SK-N-SH (cell line): ENCODE measurements at regions not wholly inside any gene's neighbourhood (a gene's known extent, or its start where the extent isn't known, plus 50 kb on each side); places are given as distances from the start of the nearest gene placed in this dataset.

Source experiments
- CTCF ChIA-PET: fragments of 300-600, 350-600 bp; formaldehyde crosslinking; extraction: SDS; loops from one replicate; lab custom pipeline; 2021; lab: Yijun Ruan, JAX
- POLR2A ChIA-PET: fragments of 350-600 bp; sonication (Branson Sonifier 250); formaldehyde crosslinking; extraction: SDS; loops from one replicate; lab custom pipeline; 2020; ENCODE audit warnings: antibody characterized with exemption, inconsistent platforms; lab: Yijun Ruan, JAX
- DNase-seq: peaks from one replicate; pipeline ENCODE4 v3.0.0; 2012
- H2AFZ ChIP-seq: fragments of 200-600 bp; sonication (generic); 2 replicates; pipeline ENCODE4 v1.8.1; 2016; ENCODE audit warnings: antibody characterized with exemption, mild to moderate bottlenecking, low read depth
- H3F3A ChIP-seq: fragments of 200-600 bp; sonication (generic); replicated peaks from 2 replicates; pipeline ENCODE3; 2016; ENCODE audit warnings: antibody characterized with exemption, mild to moderate bottlenecking; ENCODE audit not compliant: insufficient read depth
- H3K27ac ChIP-seq, 2 experiments: fragments of 200-500 bp in 1 of 2; fragments of 200-600 bp in 1 of 2; sonication (Bioruptor generic) in 1 of 2; sonication (generic), shearing (Covaris generic) in 1 of 2; 2 replicates each; pipeline versions ENCODE4 v1.5.1 to v1.6.1; 2014 to 2016; ENCODE audit warnings: low read depth in 2 of 2, inconsistent platforms in 1 of 2, low read length in 1 of 2, mild to moderate bottlenecking in 1 of 2, mixed read lengths in 1 of 2
- H3K27me3 ChIP-seq: fragments of 200-600 bp; sonication (generic), shearing (Covaris generic); 2 replicates; pipeline ENCODE4 v1.6.1; 2016; ENCODE audit warnings: mixed run types; ENCODE audit not compliant: insufficient read depth
- H3K36me3 ChIP-seq, 2 experiments: fragments of 200-500 bp in 1 of 2; fragments of 200-600 bp in 1 of 2; sonication (Bioruptor generic) in 1 of 2; sonication (generic) in 1 of 2; replicated peaks in 1 of 2; 2 replicates each; pipeline versions ENCODE3 to v1.5.1; 2014 to 2016; ENCODE audit warnings: low read length in 1 of 2, mild to moderate bottlenecking in 1 of 2; ENCODE audit not compliant: insufficient read depth in 2 of 2, control insufficient read depth in 1 of 2
- H3K4me1 ChIP-seq, 2 experiments: fragments of 200-500 bp in 1 of 2; fragments of 200-600 bp in 1 of 2; sonication (Bioruptor generic) in 1 of 2; sonication (generic), shearing (Covaris generic) in 1 of 2; 2 replicates each; pipeline versions ENCODE4 v1.5.1 to v1.6.1; 2014 to 2016; ENCODE audit warnings: low read depth in 1 of 2, low read length in 1 of 2, mixed run types in 1 of 2; ENCODE audit not compliant: insufficient read depth in 2 of 2, control insufficient read depth in 1 of 2
- H3K4me2 ChIP-seq: fragments of 200-600 bp; sonication (generic), shearing (Covaris generic); 2 replicates; pipeline ENCODE4 v1.6.1; 2017; ENCODE audit warnings: mixed run types
- H3K4me3 ChIP-seq, 2 experiments: fragments of 200-500 bp in 1 of 2; fragments of 200-600 bp in 1 of 2; sonication (Bioruptor generic) in 1 of 2; sonication (generic), shearing (Covaris generic) in 1 of 2; 2 replicates each; pipeline versions ENCODE4 v1.5.1 to v1.8.1; 2014 to 2016; ENCODE audit warnings: low read depth in 2 of 2, inconsistent platforms in 1 of 2, low read length in 1 of 2, mild to moderate bottlenecking in 1 of 2, mixed read lengths in 1 of 2, moderate library complexity in 1 of 2
- H3K79me2 ChIP-seq: fragments of 200-600 bp; sonication (generic); 2 replicates; pipeline ENCODE4 v1.8.1; 2017; ENCODE audit warnings: mild to moderate bottlenecking; ENCODE audit not compliant: insufficient read depth
- H3K9ac ChIP-seq: fragments of 200-600 bp; sonication (generic); 2 replicates; pipeline ENCODE4 v1.6.1; 2017; ENCODE audit warnings: mixed run types
- H3K9me2 ChIP-seq: fragments of 200-600 bp; sonication (generic); 2 replicates; pipeline ENCODE4 v1.6.1; 2017; ENCODE audit warnings: mixed run types
- H3K9me3 ChIP-seq: fragments of 200-600 bp; sonication (generic); 2 replicates; pipeline ENCODE4 v1.6.1; 2017; ENCODE audit warnings: mixed run types, mild to moderate bottlenecking, moderate library complexity
- H4K20me1 ChIP-seq: fragments of 200-600 bp; sonication (generic); 2 replicates; pipeline ENCODE4 v1.6.1; 2017; ENCODE audit warnings: mild to moderate bottlenecking, mixed run types; ENCODE audit not compliant: insufficient read depth
- ELF1 ChIP-seq: IDR thresholded peaks from 2 replicates; pipeline ENCODE4 v1.4.0; 2012
- EZH2phosphoT487 ChIP-seq: fragments of 200-600 bp; sonication (generic); IDR thresholded peaks from 2 replicates; pipeline ENCODE4 v1.6.1; 2017; ENCODE audit warnings: low read depth, mixed run types, mild to moderate bottlenecking, antibody characterized with exemption, moderate library complexity, borderline replicate concordance
- FOXM1 ChIP-seq: IDR thresholded peaks from 2 replicates; pipeline ENCODE4 v1.4.0; 2012; ENCODE audit warnings: low read depth, mild to moderate bottlenecking
- GABPA ChIP-seq: IDR thresholded peaks from 2 replicates; pipeline ENCODE4 v1.4.0; 2012; ENCODE audit warnings: low read depth, mild to moderate bottlenecking
- MXI1 ChIP-seq: IDR thresholded peaks from 2 replicates; pipeline ENCODE4 v1.6.1; 2012; ENCODE audit warnings: mild to moderate bottlenecking, low read depth, low read length, improper control_type of control experiment
- POLR2AphosphoS5 ChIP-seq: IDR thresholded peaks from 2 replicates; pipeline ENCODE4 v1.6.1; 2012; ENCODE audit warnings: low read depth, low read length
- RAD21 ChIP-seq: IDR thresholded peaks from 2 replicates; pipeline ENCODE4 v1.6.1; 2012; ENCODE audit warnings: mild to moderate bottlenecking, low read length
- RCOR1 ChIP-seq: fragments of 150-350 bp; IDR thresholded peaks from 2 replicates; pipeline ENCODE4 v1.6.1; 2017; ENCODE audit warnings: antibody characterized with exemption, low read length
- RFX5 ChIP-seq: IDR thresholded peaks from 2 replicates; pipeline ENCODE4 v1.6.1; 2012; ENCODE audit warnings: mild to moderate bottlenecking, improper control_type of control experiment, low read length
- RXRA ChIP-seq: IDR thresholded peaks from 2 replicates; pipeline ENCODE4 v1.4.0; 2012; ENCODE audit warnings: low read depth, mild to moderate bottlenecking, borderline replicate concordance
- SIN3A ChIP-seq: IDR thresholded peaks from 2 replicates; pipeline ENCODE4 v1.6.1; 2012; ENCODE audit warnings: low read depth, mild to moderate bottlenecking, low read length, moderate library complexity, borderline replicate concordance
- SMC3 ChIP-seq: IDR thresholded peaks from 2 replicates; pipeline ENCODE4 v1.6.1; 2012; ENCODE audit warnings: low read depth, low read length, improper control_type of control experiment
- TEAD4 ChIP-seq: IDR thresholded peaks from 2 replicates; pipeline ENCODE4 v1.4.0; 2012; ENCODE audit warnings: mild to moderate bottlenecking, borderline replicate concordance; ENCODE audit not compliant: insufficient read depth
- WGBS: methylation state at CpG from one replicate; pipeline ENCODE4 v1.1.6; 2017; ENCODE audit warnings: low lambda C conversion rate; 5-methylcytosine and 5-hydroxymethylcytosine counted together
- TF ChIP-seq, protein P1 (sequence below): fragments of 150-350 bp; IDR thresholded peaks from 2 replicates; pipeline ENCODE4 v1.6.1; 2017; ENCODE audit warnings: antibody characterized with exemption, low read length, low read depth, borderline replicate concordance
- TF ChIP-seq, protein P2 (sequence below): IDR thresholded peaks from 2 replicates; pipeline ENCODE4; 2012
- TF ChIP-seq, protein P3 (sequence below): IDR thresholded peaks from 2 replicates; pipeline ENCODE4 v1.4.0; 2012; ENCODE audit warnings: low read depth, borderline replicate concordance
- TF ChIP-seq, protein P4 (sequence below): fragments of 150-350 bp; IDR thresholded peaks from 2 replicates; pipeline ENCODE4 v1.6.1; 2016; ENCODE audit warnings: mild to moderate bottlenecking, low read depth, low read length

DNA sequence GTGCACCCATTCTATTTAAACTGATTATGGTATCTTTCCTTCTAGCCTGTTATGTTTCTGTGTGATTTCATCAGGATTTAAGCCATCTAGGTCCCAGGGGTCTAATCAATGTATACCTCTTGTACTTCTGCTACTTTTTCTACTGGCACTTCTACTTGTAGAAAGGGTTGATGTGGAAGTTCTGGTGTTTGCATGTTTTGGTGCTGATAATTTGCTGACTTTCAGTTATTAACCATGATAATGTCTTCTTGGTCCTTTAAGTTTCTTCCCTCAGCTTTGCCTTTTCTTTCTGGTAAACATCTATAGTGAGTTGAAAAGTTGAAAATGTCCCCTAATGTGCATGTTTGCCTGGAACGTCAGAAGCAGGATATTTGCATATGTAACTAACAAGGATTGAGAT, 390.6 kb upstream of the MAP3K7 start:
- Histone ChIP-seq H3K27ac (no peak overlapping the region), H3K79me2 (no peaks in the 10 kb centered on the region), H3K9me2 (no peaks in the 10 kb centered on the region), H3K4me3 (no peak overlapping the region), H3K4me2 (no peak overlapping the region), H4K20me1 (no peaks in the 10 kb centered on the region), H3K27me3 (no peaks in the 10 kb centered on the region), H3K36me3 (no peaks in the 10 kb centered on the region), H3F3A (no peaks in the 10 kb centered on the region), H3K4me1 (no peaks in the 10 kb centered on the region), H3K9me3 (no peaks in the 10 kb centered on the region), H2AFZ (no peak overlapping the region), H3K9ac (no peak overlapping the region)
- 43% methylated on average over 1 of the region's 1 CpG for WGBS
- ChIA-PET POLR2A (no interaction called here), CTCF (no interaction called here)
- TF ChIP-seq SIN3A (no peak), SMC3 (no peak), RCOR1 (no peak), RFX5 (no peak), EZH2phosphoT487 (no peak), GABPA (no peak)
- TF ChIP-seq, protein P1, sequence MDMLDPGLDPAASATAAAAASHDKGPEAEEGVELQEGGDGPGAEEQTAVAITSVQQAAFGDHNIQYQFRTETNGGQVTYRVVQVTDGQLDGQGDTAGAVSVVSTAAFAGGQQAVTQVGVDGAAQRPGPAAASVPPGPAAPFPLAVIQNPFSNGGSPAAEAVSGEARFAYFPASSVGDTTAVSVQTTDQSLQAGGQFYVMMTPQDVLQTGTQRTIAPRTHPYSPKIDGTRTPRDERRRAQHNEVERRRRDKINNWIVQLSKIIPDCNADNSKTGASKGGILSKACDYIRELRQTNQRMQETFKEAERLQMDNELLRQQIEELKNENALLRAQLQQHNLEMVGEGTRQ, result no peak
- DNase-seq, result no peak

DNA sequence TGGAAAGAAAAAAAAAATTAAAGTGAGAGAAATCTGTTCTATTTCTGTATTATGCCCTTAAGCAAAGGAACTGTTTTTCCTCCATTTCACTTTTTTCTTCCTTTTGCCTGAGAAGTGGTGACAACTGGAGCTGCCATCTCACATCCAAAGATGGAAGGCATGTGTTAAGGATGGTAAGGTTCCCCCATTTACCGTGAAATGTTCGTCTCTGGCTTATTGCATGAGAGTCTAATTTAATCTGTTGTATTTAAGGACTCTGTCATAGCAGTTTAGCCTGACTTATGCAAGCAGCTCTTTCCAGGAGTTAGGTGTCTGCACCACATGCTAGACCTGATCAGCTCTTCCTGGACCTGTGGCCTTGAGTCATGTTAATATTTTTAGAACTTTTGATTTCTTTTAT, 389.5 kb upstream of the MAP3K7 start:
- Histone ChIP-seq H3K36me3 (no peaks in the 10 kb centered on the region), H3K27ac (no peak overlapping the region), H4K20me1 (no peaks in the 10 kb centered on the region), H2AFZ (no peak overlapping the region), H3K9ac (no peak overlapping the region), H3K4me3 (no peak overlapping the region), H3K4me2 (no peak overlapping the region), H3F3A (no peaks in the 10 kb centered on the region), H3K79me2 (no peaks in the 10 kb centered on the region), H3K9me2 (no peaks in the 10 kb centered on the region), H3K27me3 (no peaks in the 10 kb centered on the region), H3K4me1 (no peaks in the 10 kb centered on the region), H3K9me3 (no peaks in the 10 kb centered on the region)
- POLR2A ChIA-PET, result no interaction called here
- CTCF ChIA-PET, result no interaction called here
- no peak for TF ChIP-seq POLR2AphosphoS5
- no peak for TF ChIP-seq TEAD4
- DNase-seq, result no peak
- WGBS, result 0% methylated on average over 2 of the region's 2 CpGs

DNA sequence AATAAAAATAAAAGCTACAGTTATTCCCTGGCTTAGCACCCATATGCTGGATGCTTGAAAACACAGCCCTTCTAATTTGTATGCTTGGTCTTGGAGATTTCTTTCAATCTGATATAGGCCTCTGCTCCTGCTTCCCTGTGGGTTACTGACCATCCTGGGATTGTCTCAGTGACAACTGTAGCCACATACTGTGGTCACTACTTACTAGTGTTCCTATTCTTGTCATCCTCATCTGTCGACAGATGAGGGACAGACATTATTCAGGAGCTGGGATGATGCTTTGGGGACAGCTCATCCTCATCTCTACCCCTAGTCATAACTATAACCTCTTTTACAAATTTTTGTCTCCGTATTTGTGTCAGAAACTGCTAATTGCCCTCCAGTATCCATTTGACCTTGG, 388.9 kb upstream of the MAP3K7 start:
- DNase-seq, result no peak
- no peak for TF ChIP-seq FOXM1
- TF ChIP-seq MXI1, result no peak
- TF ChIP-seq, protein P1, result no peak
- TF ChIP-seq, protein P2, sequence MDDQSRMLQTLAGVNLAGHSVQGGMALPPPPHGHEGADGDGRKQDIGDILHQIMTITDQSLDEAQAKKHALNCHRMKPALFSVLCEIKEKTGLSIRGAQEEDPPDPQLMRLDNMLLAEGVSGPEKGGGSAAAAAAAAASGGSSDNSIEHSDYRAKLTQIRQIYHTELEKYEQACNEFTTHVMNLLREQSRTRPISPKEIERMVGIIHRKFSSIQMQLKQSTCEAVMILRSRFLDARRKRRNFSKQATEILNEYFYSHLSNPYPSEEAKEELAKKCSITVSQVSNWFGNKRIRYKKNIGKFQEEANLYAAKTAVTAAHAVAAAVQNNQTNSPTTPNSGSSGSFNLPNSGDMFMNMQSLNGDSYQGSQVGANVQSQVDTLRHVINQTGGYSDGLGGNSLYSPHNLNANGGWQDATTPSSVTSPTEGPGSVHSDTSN, result no peak
- no peak for TF ChIP-seq POLR2AphosphoS5
- no peak for TF ChIP-seq RAD21
- TF ChIP-seq, protein P3, sequence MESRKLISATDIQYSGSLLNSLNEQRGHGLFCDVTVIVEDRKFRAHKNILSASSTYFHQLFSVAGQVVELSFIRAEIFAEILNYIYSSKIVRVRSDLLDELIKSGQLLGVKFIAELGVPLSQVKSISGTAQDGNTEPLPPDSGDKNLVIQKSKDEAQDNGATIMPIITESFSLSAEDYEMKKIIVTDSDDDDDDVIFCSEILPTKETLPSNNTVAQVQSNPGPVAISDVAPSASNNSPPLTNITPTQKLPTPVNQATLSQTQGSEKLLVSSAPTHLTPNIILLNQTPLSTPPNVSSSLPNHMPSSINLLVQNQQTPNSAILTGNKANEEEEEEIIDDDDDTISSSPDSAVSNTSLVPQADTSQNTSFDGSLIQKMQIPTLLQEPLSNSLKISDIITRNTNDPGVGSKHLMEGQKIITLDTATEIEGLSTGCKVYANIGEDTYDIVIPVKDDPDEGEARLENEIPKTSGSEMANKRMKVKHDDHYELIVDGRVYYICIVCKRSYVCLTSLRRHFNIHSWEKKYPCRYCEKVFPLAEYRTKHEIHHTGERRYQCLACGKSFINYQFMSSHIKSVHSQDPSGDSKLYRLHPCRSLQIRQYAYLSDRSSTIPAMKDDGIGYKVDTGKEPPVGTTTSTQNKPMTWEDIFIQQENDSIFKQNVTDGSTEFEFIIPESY, result no peak
- no peak for TF ChIP-seq SIN3A
- TF ChIP-seq RXRA, result no peak
- TF ChIP-seq ELF1, result no peak
- TF ChIP-seq, protein P4, sequence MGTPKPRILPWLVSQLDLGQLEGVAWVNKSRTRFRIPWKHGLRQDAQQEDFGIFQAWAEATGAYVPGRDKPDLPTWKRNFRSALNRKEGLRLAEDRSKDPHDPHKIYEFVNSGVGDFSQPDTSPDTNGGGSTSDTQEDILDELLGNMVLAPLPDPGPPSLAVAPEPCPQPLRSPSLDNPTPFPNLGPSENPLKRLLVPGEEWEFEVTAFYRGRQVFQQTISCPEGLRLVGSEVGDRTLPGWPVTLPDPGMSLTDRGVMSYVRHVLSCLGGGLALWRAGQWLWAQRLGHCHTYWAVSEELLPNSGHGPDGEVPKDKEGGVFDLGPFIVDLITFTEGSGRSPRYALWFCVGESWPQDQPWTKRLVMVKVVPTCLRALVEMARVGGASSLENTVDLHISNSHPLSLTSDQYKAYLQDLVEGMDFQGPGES, result no peak
- TF ChIP-seq TEAD4, result no peak

More for the DNA sequence above, 388.9 kb upstream of the MAP3K7 start:
- no peaks in the 10 kb centered on the region for H3F3A ChIP-seq
- H4K20me1 ChIP-seq, result no peaks in the 10 kb centered on the region
- H3K9me3 ChIP-seq, result no peaks in the 10 kb centered on the region
- no peaks in the 10 kb centered on the region for H3K36me3 ChIP-seq
- no peak overlapping the region for H2AFZ ChIP-seq
- no peak overlapping the region for H3K9ac ChIP-seq
- H3K4me3 ChIP-seq, result no peak overlapping the region
- H3K27me3 ChIP-seq, result no peaks in the 10 kb centered on the region
- no peaks in the 10 kb centered on the region for H3K9me2 ChIP-seq
- ChIA-PET CTCF (interaction anchor here (0.6 kb wide), 1 partner anchor 58 kb away, joined by 3 read pairs; no protein-coding TSS in a partner anchor), POLR2A (no interaction called here)
- no peak overlapping the region for H3K4me2 ChIP-seq
- no peaks in the 10 kb centered on the region for H3K79me2 ChIP-seq
- H3K4me1 ChIP-seq, result no peaks in the 10 kb centered on the region
- WGBS, result 15% methylated on average over 2 of the region's 2 CpGs
- H3K27ac ChIP-seq, result no peak overlapping the region
